Psoas muscle (tissue), 7 donors: ENCODE measurements at regions not wholly inside any gene's neighbourhood (a gene's known extent, or its start where the extent isn't known, plus 50 kb on each side); places are given as distances from the start of the nearest gene placed in this dataset.
A peak's percentile ranks its signal among the peaks of the same experiment; 100 is the strongest.

Experiments
- ATAC-seq, 4 donors: fragments of 200-7000 bp; cut with Tn5 transposase; one replicate each; pipeline ENCODE4 v1.9.1; 2020; ENCODE audit warnings: moderate library complexity in 3 of 4, mild to moderate bottlenecking in 2 of 4
- DNase-seq, 2 donors: peaks; one replicate each; pipeline ENCODE4 v3.0.0-alpha.2; 2020
- H3K27ac ChIP-seq: fragments of 200-600 bp; one replicate; pipeline ENCODE4 v1.8.0; 2022
- H3K27me3 ChIP-seq, 3 donors: fragments of 200-600 bp in 1 of 3; one replicate each; pipeline versions ENCODE4 v1.6.1 to v1.8.0; 2013 to 2022; ENCODE audit warnings: low read length in 2 of 3, mild to moderate bottlenecking in 2 of 3, moderate library complexity in 1 of 3; ENCODE audit not compliant: insufficient read depth in 3 of 3
- H3K36me3 ChIP-seq, 2 donors: fragments of 200-600 bp in 1 of 2; one replicate each; pipeline versions ENCODE4 v1.6.1 to v1.8.0; 2013 to 2022; ENCODE audit warnings: low read depth in 1 of 2, mild to moderate bottlenecking in 1 of 2, moderate library complexity in 1 of 2; ENCODE audit not compliant: insufficient read depth in 1 of 2
- H3K4me1 ChIP-seq: fragments of 200-600 bp; one replicate; pipeline ENCODE4 v1.8.0; 2022
- H3K4me3 ChIP-seq: fragments of 200-600 bp; one replicate; pipeline ENCODE4 v1.8.0; 2022; ENCODE audit warnings: mild to moderate bottlenecking
- H3K9me3 ChIP-seq: fragments of 200-600 bp; one replicate; pipeline ENCODE4 v1.8.0; 2022
- CTCF ChIP-seq: fragments of 200-600 bp; IDR thresholded peaks from one replicate; pipeline ENCODE4 v1.8.0; 2022; ENCODE audit warnings: antibody characterized with exemption
- WGBS, 3 donors: extraction: QIAGEN DNeasy Blood & Tissue Kit; methylation state at CpG; one replicate each; pipeline versions ENCODE4 v1.1.6 to v1.1.7; 2013; 5-methylcytosine and 5-hydroxymethylcytosine counted together
- intact Hi-C, 2 donors: fragments of 100-400 bp; cut with DNase I; formaldehyde crosslinking; loops; one replicate each; pipeline versions ENCODE4 v1.11.0 to v1.14.2; 2022
- donor health status: healthy with polysubstance abuse.
- donor health status: DM: no; HTN: no; CAD: no; lungs with moderate emphysema.
- donor health status: Bipolar disorder and iron deficiency.
- donor health status: healthy.
- donor health status: DM: yes; HTN: yes; CAD: no.
- donor health status: DM: no; HTN: no; CAD: no.
- donor health status: DM: yes; HTN: yes; CAD: no.

- Histone ChIP-seq H3K4me1 (no peaks in the 10 kb centered on the region), H3K4me3 (no peak overlapping the region), H3K36me3 (no peaks in the 10 kb centered on the region), H3K27me3 (peaks cover 1 to 6% (median 2%) of the 10 kb centered on the region in 3 donors), H3K27ac (no peak overlapping the region), H3K9me3 (no peaks in the 10 kb centered on the region)
- 22 to 54% (median 26%) methylated on average over 1 of the region's 1 CpG for WGBS, 3 donors
- ATAC-seq, result peak in 3 of 4 donors; percentile 54 to 77 (median 66)
- no peak for DNase-seq
- intact Hi-C loops, result loop anchor here in 1 of 2 donors (5.0 kb wide), 1 partner anchor 37 kb away; no protein-coding TSS in a partner anchor
- no peak for TF ChIP-seq CTCF
These were observed 88.6 kb upstream of the WDR1 start for GRCh38 chr4:10205223-10205622.

- Histone ChIP-seq H3K27me3 (peaks cover 2 to 6% (median 2%) of the 10 kb centered on the region in 3 donors), H3K9me3 (no peaks in the 10 kb centered on the region), H3K4me3 (no peak overlapping the region), H3K4me1 (no peaks in the 10 kb centered on the region), H3K27ac (no peak overlapping the region), H3K36me3 (no peaks in the 10 kb centered on the region)
- ATAC-seq, result no peak
- intact Hi-C loops, result loop anchor here in 1 of 2 donors (5.0 kb wide), 1 partner anchor 38 kb away; no protein-coding TSS in a partner anchor
- no peak for TF ChIP-seq CTCF
- 72 to 82% (median 76%) methylated on average over 9 of the region's 9 CpGs for WGBS, 3 donors
- DNase-seq, result peak in 1 of 2 donors; percentile 19
These were observed 87.9 kb upstream of the WDR1 start for GRCh38 chr4:10204401-10205058.

- H3K27me3 ChIP-seq, result peaks cover 1 to 2% (median 2%) of the 10 kb centered on the region in 3 donors
- H3K36me3 ChIP-seq, result no peaks in the 10 kb centered on the region
- no peaks in the 10 kb centered on the region for H3K4me1 ChIP-seq
- H3K27ac ChIP-seq, result no peak overlapping the region
- 61 to 74% (median 63%) methylated on average over 3 of the region's 3 CpGs for WGBS, 3 donors
- H3K4me3 ChIP-seq, result no peak overlapping the region
- H3K9me3 ChIP-seq, result no peaks in the 10 kb centered on the region
- ATAC-seq, result no peak
- no peak for TF ChIP-seq CTCF
- intact Hi-C loops, result no loop called here
- no peak for DNase-seq
These were observed 87.3 kb upstream of the WDR1 start for GRCh38 chr4:10203851-10204250.

GRCh38 chr4:10201381-10202223 lies 85.0 kb upstream of the WDR1 start:
- Histone ChIP-seq H3K9me3 (no peaks in the 10 kb centered on the region), H3K27me3 (peaks cover 0 to 2% (median 0%) of the 10 kb centered on the region in 3 donors), H3K4me1 (no peaks in the 10 kb centered on the region), H3K36me3 (no peaks in the 10 kb centered on the region), H3K27ac (no peak overlapping the region), H3K4me3 (no peak overlapping the region)
- ATAC-seq (peak in 2 of 4 donors; percentile 66 to 76), DNase-seq (no peak)
- 62 to 67% (median 66%) methylated on average over 4 of the region's 4 CpGs for WGBS, 3 donors
- no peak for TF ChIP-seq CTCF
- intact Hi-C loops, result no loop called here
